Transverse colon (tissue), 4 donors: ENCODE measurements at regions not wholly inside any gene's neighbourhood (a gene's known extent, or its start where the extent isn't known, plus 50 kb on each side); places are given as distances from the start of the nearest gene placed in this dataset.
"Not testable (repeated sequence)": the region's sequence is repeated elsewhere in the genome, so short reads cannot be mapped to it uniquely, and the experiment has no call there.

ENCODE experiments used
- DNase-seq: peaks from one replicate; pipeline ENCODE4 v3.0.0-alpha.2; 2019
- H3K27ac ChIP-seq, 4 donors: fragments of 200-600 bp; sonication (generic); 2 replicates each; pipeline ENCODE4 v1.5.1; 2016 to 2018; ENCODE audit warnings: inconsistent platforms in 4 of 4
- H3K27me3 ChIP-seq: fragments of 200-600 bp; sonication (generic); 2 replicates; pipeline ENCODE4 v1.5.1; 2017; ENCODE audit warnings: inconsistent platforms
- H3K36me3 ChIP-seq, 4 donors: fragments of 200-600 bp; sonication (generic); 2 replicates each; pipeline ENCODE4 v1.5.1; 2017 to 2019; ENCODE audit warnings: inconsistent platforms in 4 of 4
- H3K4me1 ChIP-seq, 4 donors: fragments of 200-600 bp; sonication (generic); 2 replicates each; pipeline ENCODE4 v1.5.1; 2017 to 2020; ENCODE audit warnings: inconsistent platforms in 4 of 4
- H3K4me3 ChIP-seq, 4 donors: fragments of 200-600 bp; sonication (generic); 1 replicate in 1 of 4; 2 replicates in 3 of 4; pipeline versions ENCODE4 v1.5.1 to v1.6.1; 2017 to 2019; ENCODE audit warnings: inconsistent platforms in 4 of 4
- H3K9me3 ChIP-seq, 2 donors: fragments of 200-600 bp; sonication (generic); 2 replicates each; pipeline ENCODE4 v1.5.1; 2017 to 2019; ENCODE audit warnings: inconsistent platforms in 2 of 2
- EP300 ChIP-seq: sonication (generic); formaldehyde crosslinking; IDR thresholded peaks from one replicate; pipeline ENCODE4 v1.6.1; 2017; ENCODE audit warnings: antibody characterized with exemption, low read depth
- POLR2A ChIP-seq: fragments of 450-650 bp; IDR thresholded peaks from one replicate; pipeline ENCODE4 v1.6.1; 2016; ENCODE audit warnings: antibody characterized with exemption, mild to moderate bottlenecking, moderate library complexity
- POLR2AphosphoS5 ChIP-seq, 3 donors: sonication (generic); formaldehyde crosslinking; IDR thresholded peaks; one replicate each; pipeline ENCODE4 v1.6.1; 2016; ENCODE audit warnings: antibody characterized with exemption in 3 of 3
- WGBS, 2 donors: methylation state at CpG; one replicate each; pipeline ENCODE4 v1.1.5; 2018; ENCODE audit warnings: low coverage in 1 of 2; 5-methylcytosine and 5-hydroxymethylcytosine counted together
- in situ Hi-C, 4 donors: fragments of 200-750 bp; cut with MboI; loops; one replicate each; pipeline versions ENCODE4 v1.15.0 to v1.15.1; 2017; ENCODE audit warnings: low sequenced_read_pairs in 3 of 4, low pct_ligation_motif_present in 1 of 4, low pct_unique_long_range_greater_than_20kb in 1 of 4
- intact Hi-C: fragments of 100-400 bp; cut with DNase I; formaldehyde crosslinking; loops from one replicate; pipeline ENCODE4 v1.15.1; 2023; ENCODE audit warnings: low total_unique reads
- TF ChIP-seq, protein P1 (sequence below), 5 experiments: fragments of 200-600 bp in 3 of 5; fragments of 450-650 bp in 2 of 5; sonication (generic) in 3 of 5; IDR thresholded peaks; 1 replicate in 2 of 5; 2 replicates in 3 of 5; pipeline ENCODE4 v1.5.1; 2016 to 2017; ENCODE audit warnings: antibody characterized with exemption in 5 of 5, inconsistent platforms in 3 of 5, mild to moderate bottlenecking in 2 of 5, moderate library complexity in 1 of 5

DNA sequence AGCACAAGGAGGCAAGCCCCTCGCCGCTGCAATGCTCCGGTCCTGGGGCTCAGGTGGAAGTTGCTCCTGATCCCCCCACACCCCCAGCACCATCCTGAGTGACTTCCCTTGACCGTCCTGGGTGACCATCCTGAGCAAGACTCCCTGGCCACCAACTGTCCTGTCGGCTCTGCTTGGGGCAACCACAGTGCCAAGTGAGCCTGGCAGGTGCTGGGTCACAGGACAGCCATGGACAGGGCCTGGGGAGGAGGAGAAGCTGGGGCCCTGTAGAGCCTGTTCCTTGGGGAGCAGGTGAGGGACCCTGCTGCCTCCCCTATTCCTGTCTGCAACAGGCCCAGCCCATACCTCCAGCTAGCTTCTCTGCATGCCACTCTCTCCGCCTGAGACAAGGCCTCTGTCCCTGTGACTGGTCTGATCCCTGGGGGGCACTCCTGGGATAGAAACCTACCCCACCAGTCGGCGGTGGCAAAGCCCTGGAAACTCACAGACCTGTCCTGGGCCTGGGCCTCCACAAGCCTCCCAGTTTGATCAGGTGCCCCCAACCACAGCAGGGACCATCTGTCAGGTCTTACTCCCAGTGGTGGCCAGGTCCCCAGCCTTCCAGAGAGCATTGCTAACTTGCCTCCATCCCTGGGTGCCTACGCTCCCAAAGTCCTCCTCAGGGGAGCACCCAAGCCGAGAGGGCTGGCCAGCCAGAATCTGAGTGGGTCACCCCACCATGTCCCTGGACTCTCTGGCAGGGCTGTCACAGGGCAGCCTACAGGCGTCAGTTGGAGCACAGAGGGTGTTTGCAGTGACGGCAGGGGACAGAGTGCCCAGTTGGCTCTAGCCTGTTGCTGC, 68.7 kb upstream of the WNT7B start:
- peak overlapping the region; percentile 24 to 75 (median 68) for H3K4me3 ChIP-seq
- no peaks in the 10 kb centered on the region for H3K36me3 ChIP-seq
- no peak for TF ChIP-seq EP300
- TF ChIP-seq, protein P1, sequence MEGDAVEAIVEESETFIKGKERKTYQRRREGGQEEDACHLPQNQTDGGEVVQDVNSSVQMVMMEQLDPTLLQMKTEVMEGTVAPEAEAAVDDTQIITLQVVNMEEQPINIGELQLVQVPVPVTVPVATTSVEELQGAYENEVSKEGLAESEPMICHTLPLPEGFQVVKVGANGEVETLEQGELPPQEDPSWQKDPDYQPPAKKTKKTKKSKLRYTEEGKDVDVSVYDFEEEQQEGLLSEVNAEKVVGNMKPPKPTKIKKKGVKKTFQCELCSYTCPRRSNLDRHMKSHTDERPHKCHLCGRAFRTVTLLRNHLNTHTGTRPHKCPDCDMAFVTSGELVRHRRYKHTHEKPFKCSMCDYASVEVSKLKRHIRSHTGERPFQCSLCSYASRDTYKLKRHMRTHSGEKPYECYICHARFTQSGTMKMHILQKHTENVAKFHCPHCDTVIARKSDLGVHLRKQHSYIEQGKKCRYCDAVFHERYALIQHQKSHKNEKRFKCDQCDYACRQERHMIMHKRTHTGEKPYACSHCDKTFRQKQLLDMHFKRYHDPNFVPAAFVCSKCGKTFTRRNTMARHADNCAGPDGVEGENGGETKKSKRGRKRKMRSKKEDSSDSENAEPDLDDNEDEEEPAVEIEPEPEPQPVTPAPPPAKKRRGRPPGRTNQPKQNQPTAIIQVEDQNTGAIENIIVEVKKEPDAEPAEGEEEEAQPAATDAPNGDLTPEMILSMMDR (IDR thresholded peaks at IDR 0.05), result no peak
- TF ChIP-seq POLR2A, result no peak
- no peak for TF ChIP-seq POLR2AphosphoS5 (IDR thresholded peaks at IDR 0.05)
- WGBS, 2 donors, result 62 to 100% methylated on average over 1 to 9 of the region's 12 CpGs
- H3K27ac ChIP-seq, result peak overlapping the region; percentile 91 to 97 (median 94)
- intact Hi-C loops (no loop called here), in situ Hi-C loops (no loop called here)
- H3K27me3 ChIP-seq, result no peaks in the 10 kb centered on the region
- peaks cover 30 to 55% (median 44%) of the 10 kb centered on the region in 4 donors for H3K4me1 ChIP-seq
- H3K9me3 ChIP-seq, result no peaks in the 10 kb centered on the region
- DNase-seq, result peak; percentile 17

DNA sequence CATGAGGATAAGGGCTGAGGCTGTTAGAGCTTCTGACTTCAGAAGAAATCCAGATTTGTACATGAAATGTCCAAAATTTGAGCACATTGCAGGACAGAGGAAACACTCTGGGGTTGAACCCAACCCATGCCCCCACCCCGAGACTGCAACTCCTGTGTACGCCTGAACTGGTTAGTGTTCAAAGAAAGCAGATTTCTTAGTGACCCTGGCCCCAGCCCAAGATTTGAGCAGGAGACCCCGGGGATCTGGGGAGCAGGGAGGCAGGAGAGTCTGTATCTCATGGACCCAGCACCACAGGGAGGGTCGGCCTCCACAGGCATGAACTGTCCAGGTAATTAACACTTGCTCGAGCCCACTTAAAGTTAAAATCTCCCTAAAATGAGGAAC, 69.3 kb upstream of the WNT7B start:
- Histone ChIP-seq H3K9me3 (no peaks in the 10 kb centered on the region), H3K4me1 (peaks cover 32 to 60% (median 46%) of the 10 kb centered on the region in 4 donors), H3K27ac (peak overlapping the region; percentile 91 to 97 (median 94)), H3K4me3 (peak overlapping the region in 1 of 4 donors; percentile 75), H3K36me3 (no peaks in the 10 kb centered on the region), H3K27me3 (no peaks in the 10 kb centered on the region)
- intact Hi-C loops, result no loop called here
- TF ChIP-seq POLR2AphosphoS5 (IDR thresholded peaks at IDR 0.05) (no peak), POLR2A (no peak), EP300 (no peak)
- TF ChIP-seq, protein P1 (IDR thresholded peaks at IDR 0.05), result no peak
- peak; percentile 10 for DNase-seq
- 70% methylated on average over 5 of the region's 5 CpGs; no CpG with 5 or more reads in 1 of the 2 donors for WGBS, 2 donors
- in situ Hi-C loops, result no loop called here

DNA sequence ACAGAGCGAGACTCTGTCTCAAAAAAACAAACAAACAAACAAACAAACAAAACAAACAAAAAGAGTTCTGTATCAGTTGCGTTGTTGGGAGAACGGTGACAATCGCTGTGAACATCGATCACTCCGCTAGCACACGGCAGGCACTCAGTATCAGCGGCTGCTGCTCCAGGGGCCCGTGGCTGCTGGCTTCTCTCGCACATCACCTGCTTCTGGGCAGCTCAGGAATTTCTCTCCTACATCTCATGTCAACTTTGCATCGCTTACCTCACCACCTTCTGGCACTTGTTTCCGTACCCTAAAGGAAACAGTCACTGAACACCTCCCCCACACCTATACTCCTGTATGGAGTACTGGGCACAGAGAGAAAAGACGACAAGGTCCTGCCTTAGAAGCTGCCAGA, 70.3 kb upstream of the WNT7B start:
- Histone ChIP-seq H3K27me3 (no peaks in the 10 kb centered on the region), H3K4me1 (peaks cover 41 to 70% (median 55%) of the 10 kb centered on the region in 4 donors), H3K4me3 (no peak overlapping the region), H3K27ac (peak overlapping the region; percentile 91 to 97 (median 94)), H3K9me3 (no peaks in the 10 kb centered on the region), H3K36me3 (no peaks in the 10 kb centered on the region)
- in situ Hi-C loops (no loop called here), intact Hi-C loops (no loop called here)
- DNase-seq, result no peak
- WGBS, 2 donors, result 87 to 92% methylated on average over 11 to 13 of the region's 13 CpGs
- TF ChIP-seq POLR2A (no peak), POLR2AphosphoS5 (IDR thresholded peaks at IDR 0.05) (no peak), EP300 (no peak)
- TF ChIP-seq, protein P1 (IDR thresholded peaks at IDR 0.05), result no peak

DNA sequence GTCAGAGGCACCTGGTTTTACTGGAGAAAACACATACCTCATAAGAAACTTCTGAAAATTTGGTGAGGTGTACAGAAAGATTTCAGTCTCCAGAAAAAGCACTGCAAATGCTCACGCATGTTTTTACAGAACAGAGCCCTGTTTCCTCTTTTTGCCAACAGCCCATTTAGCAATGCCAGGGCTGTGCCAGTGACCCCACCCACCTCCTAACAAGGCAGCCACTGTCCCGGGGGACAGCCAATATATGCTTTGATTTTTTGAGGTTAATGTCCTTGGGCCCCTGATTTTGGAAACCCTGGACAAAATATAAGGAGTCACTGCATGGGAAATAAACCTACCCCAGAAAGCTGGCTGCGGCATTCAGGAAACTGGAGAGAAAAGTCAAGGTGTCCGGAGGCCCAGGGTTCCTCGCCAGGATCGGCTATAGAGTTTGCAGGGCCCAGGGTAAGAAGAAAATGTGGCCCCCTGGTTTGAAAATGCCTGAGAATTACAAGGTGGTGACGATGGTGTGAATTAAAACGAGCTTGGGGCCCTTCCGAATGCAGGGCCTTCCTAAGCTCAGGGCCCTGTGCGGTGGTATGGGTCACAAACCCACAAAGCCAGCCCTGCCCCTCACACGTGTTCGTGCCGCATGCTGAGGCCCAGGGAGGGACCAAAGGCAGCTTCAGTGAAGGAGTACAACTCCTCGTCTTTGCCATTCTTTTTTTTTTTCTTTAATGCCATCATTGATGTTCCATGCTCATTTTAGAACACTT, 71.1 kb upstream of the WNT7B start:
- Histone ChIP-seq H3K36me3 (no peaks in the 10 kb centered on the region), H3K9me3 (no peaks in the 10 kb centered on the region), H3K27me3 (no peaks in the 10 kb centered on the region), H3K27ac (peak overlapping the region; percentile 91 to 97 (median 94)), H3K4me1 (peaks cover 41 to 72% (median 58%) of the 10 kb centered on the region in 4 donors), H3K4me3 (no peak overlapping the region)
- TF ChIP-seq POLR2AphosphoS5 (IDR thresholded peaks at IDR 0.05) (no peak), POLR2A (no peak), EP300 (no peak)
- TF ChIP-seq, protein P1 (IDR thresholded peaks at IDR 0.05), result no peak
- peak; percentile 16 for DNase-seq
- in situ Hi-C loops, result no loop called here
- 58 to 64% methylated on average over 2 to 14 of the region's 14 CpGs for WGBS, 2 donors
- intact Hi-C loops, result no loop called here

DNA sequence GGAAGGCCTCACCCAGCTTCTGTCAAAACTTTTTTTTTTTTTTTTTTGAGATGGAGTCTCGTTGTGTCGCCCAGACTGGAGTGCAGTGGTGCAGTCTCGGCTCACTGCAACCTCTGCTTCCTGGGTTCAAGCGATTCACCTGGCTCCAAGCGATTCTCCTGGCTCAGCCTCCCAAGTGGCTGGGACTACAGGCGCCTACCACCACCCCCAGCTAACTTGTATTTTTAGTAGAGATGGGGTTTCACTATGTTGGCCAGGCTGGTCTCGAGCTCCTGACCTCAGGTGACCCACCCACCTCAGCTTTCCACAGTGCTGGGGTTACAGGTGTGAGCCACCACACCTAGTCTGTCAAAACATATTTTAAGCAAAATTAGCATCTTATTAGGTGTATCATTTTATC, 71.7 kb upstream of the WNT7B start:
- H3K27me3 ChIP-seq, intact Hi-C loops: not testable (repeated sequence)

More for the DNA sequence above, 71.7 kb upstream of the WNT7B start:
- H3K36me3 ChIP-seq, H3K9me3 ChIP-seq, H3K4me3 ChIP-seq, in situ Hi-C loops: not testable (repeated sequence)
- Histone ChIP-seq H3K27ac (peak overlapping the region; percentile 91 to 97 (median 94)), H3K4me1 (peaks cover 36 to 68% (median 56%) of the 10 kb centered on the region in 4 donors)
- DNase-seq, result peak; percentile 4
- 84 to 87% methylated on average over 3 to 7 of the region's 7 CpGs for whole genome bisulfite sequencing, 2 donors
